Adrenal gland (tissue), 9 donors: ENCODE measurements at regions not wholly inside any gene's neighbourhood (a gene's known extent, or its start where the extent isn't known, plus 50 kb on each side); places are given as distances from the start of the nearest gene placed in this dataset.

ENCODE experiments used
- DNase-seq, 7 donors: peaks; one replicate each; pipeline ENCODE4 v3.0.0-alpha.2; 2019 to 2020
- H3K27ac ChIP-seq, 5 donors: fragments of 200-600 bp; sonication (generic) in 4 of 5; 1 replicate in 3 of 5; 2 replicates in 2 of 5; pipeline versions ENCODE4 v1.5.1 to v1.8.0; 2016 to 2020; ENCODE audit warnings: mild to moderate bottlenecking in 1 of 5
- H3K27me3 ChIP-seq: fragments of 200-600 bp; 2 replicates; pipeline ENCODE4 v1.8.0; 2021
- H3K36me3 ChIP-seq, 2 donors: fragments of 200-600 bp; replicated peaks in 1 of 2; 1 replicate in 1 of 2; 2 replicates in 1 of 2; pipeline versions ENCODE4 v1.5.1 to v1.8.0; 2018 to 2022
- H3K4me1 ChIP-seq, 2 donors: fragments of 200-600 bp; replicated peaks in 1 of 2; 1 replicate in 1 of 2; 2 replicates in 1 of 2; pipeline versions ENCODE4 v1.5.1 to v1.8.0; 2018 to 2021
- H3K4me3 ChIP-seq, 4 donors: fragments of 200-600 bp; sonication (generic) in 3 of 4; one replicate each; pipeline ENCODE4 v1.5.1; 2016 to 2018
- H3K9me3 ChIP-seq, 3 donors: fragments of 200-600 bp; sonication (generic) in 1 of 3; replicated peaks in 1 of 3; 1 replicate in 2 of 3; 2 replicates in 1 of 3; pipeline versions ENCODE4 v1.5.1 to v1.8.0; 2016 to 2021
- POLR2A ChIP-seq, 2 donors: fragments of 450-650 bp; IDR thresholded peaks; one replicate each; pipeline ENCODE4 v1.6.1; 2017; ENCODE audit warnings: antibody characterized with exemption in 2 of 2, mild to moderate bottlenecking in 2 of 2, moderate library complexity in 1 of 2
- WGBS, 4 donors: extraction: QIAGEN DNeasy Blood & Tissue Kit in 2 of 4; methylation state at CpG; one replicate each; pipeline versions ENCODE4 v1.1.5 to v1.1.7; 2013 to 2017; 5-methylcytosine and 5-hydroxymethylcytosine counted together
- intact Hi-C, 2 donors: fragments of 100-400 bp; cut with DNase I; formaldehyde crosslinking; loops; one replicate each; pipeline versions ENCODE4 v1.14.1 to v1.15.0; 2022 to 2023
- TF ChIP-seq, protein P1 (sequence below), 6 experiments: fragments of 450-650 bp in 4 of 6; fragments of 200-600 bp in 2 of 6; sonication (generic) in 1 of 6; IDR thresholded peaks; 1 replicate in 5 of 6; 2 replicates in 1 of 6; pipeline versions ENCODE4 v1.5.1 to v1.8.0; 2016 to 2021; ENCODE audit warnings: antibody characterized with exemption in 6 of 6, mild to moderate bottlenecking in 2 of 6, moderate library complexity in 1 of 6
- donor health status: healthy with polysubstance abuse.
- donor health status: Bipolar disorder and iron deficiency.
- donor health status: DM: yes; HTN: yes; CAD: no.
- donor health status: DM: no; HTN: no; CAD: no.
- donor health status: DM: no; HTN: no; CAD: no.

DNA sequence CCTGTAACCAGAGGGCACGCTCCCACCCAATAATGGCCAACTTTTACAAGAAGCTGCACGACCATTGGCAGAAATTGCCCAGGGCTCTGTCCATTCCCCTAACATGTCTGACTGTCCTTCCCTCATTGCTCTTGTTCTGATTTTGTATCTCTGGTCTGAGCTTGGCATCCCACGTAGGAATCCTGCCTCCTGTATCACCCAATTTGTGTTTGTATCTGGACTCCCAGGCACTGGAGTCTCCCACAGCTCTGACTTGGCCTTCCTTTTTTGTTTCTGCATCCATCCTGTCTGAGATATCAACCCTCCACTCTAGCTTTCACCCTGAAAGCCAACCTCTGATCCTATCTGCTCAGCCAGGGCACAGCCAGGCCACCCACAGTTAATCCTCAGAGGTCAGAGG is 259.8 kb downstream of the FBXO15 start:
- Histone ChIP-seq H3K36me3 (no peaks in the 10 kb centered on the region), H3K27ac (no peak overlapping the region), H3K4me3 (no peak overlapping the region), H3K9me3 (no peaks in the 10 kb centered on the region), H3K27me3 (no peaks in the 10 kb centered on the region), H3K4me1 (no peaks in the 10 kb centered on the region)
- 69 to 83% (median 79%) methylated on average over 3 of the region's 3 CpGs for WGBS, 4 donors
- intact Hi-C loops, result no loop called here
- no peak for DNase-seq
- TF ChIP-seq, protein P1, sequence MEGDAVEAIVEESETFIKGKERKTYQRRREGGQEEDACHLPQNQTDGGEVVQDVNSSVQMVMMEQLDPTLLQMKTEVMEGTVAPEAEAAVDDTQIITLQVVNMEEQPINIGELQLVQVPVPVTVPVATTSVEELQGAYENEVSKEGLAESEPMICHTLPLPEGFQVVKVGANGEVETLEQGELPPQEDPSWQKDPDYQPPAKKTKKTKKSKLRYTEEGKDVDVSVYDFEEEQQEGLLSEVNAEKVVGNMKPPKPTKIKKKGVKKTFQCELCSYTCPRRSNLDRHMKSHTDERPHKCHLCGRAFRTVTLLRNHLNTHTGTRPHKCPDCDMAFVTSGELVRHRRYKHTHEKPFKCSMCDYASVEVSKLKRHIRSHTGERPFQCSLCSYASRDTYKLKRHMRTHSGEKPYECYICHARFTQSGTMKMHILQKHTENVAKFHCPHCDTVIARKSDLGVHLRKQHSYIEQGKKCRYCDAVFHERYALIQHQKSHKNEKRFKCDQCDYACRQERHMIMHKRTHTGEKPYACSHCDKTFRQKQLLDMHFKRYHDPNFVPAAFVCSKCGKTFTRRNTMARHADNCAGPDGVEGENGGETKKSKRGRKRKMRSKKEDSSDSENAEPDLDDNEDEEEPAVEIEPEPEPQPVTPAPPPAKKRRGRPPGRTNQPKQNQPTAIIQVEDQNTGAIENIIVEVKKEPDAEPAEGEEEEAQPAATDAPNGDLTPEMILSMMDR (IDR thresholded peaks at IDR 0.05), result no peak
- TF ChIP-seq POLR2A (IDR thresholded peaks at IDR 0.05), result no peak

DNA sequence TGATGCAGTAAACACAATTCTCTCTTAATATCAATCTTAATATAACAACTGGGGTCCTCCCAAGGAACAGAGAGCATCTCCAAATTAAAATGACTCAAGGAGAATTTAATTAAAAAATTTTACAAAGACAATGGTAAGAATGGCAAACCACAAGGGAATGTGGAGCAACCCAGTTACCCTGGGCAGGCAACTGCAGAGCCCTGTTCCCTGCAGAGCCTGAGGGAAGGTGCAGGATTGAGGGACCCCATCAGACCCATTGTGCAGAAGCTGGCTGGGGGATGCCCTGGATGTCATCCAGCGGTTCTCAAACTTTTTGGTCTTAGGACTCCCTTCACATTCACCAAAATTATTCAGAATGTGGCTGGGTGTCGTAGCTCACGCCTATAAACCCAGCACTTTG is 262.8 kb downstream of the FBXO15 start:
- H3K9me3 ChIP-seq, result no peaks in the 10 kb centered on the region
- no peak for TF ChIP-seq POLR2A (IDR thresholded peaks at IDR 0.05)
- TF ChIP-seq, protein P1 (IDR thresholded peaks at IDR 0.05), result no peak
- 86 to 100% (median 87%) methylated on average over 3 of the region's 3 CpGs for WGBS, 4 donors
- no peaks in the 10 kb centered on the region for H3K36me3 ChIP-seq
- no peak overlapping the region for H3K27ac ChIP-seq
- H3K4me3 ChIP-seq, result no peak overlapping the region
- H3K4me1 ChIP-seq, result no peaks in the 10 kb centered on the region
- no peaks in the 10 kb centered on the region for H3K27me3 ChIP-seq
- no peak for DNase-seq
- intact Hi-C loops, result no loop called here

DNA sequence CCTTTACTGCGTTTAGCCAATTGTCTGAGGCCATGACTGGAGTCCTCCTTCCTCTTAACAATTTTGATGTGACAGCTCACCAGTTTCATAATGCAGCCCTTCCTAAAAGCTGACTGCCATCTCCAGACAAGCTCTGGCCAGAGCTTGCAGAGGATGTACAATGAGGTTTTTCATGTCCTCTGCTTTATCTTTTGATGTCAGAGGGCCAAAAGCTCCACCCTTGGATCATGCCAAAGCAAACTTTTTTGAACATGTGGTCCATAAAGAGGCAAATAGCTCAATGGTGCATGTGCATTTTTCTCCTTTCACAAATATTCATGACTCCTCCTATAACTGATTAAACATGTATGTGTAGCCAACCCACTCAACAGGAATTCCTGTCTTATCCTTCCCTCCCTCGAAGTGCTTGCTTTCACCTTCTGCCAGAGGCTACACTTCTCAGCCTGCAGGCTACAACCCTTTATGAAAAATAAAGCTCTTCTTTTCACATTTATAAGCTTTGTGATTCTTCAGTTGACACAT is 266.2 kb downstream of the FBXO15 start:
- Histone ChIP-seq H3K4me3 (no peak overlapping the region), H3K27ac (no peak overlapping the region), H3K27me3 (no peaks in the 10 kb centered on the region), H3K4me1 (no peaks in the 10 kb centered on the region), H3K9me3 (no peaks in the 10 kb centered on the region), H3K36me3 (no peaks in the 10 kb centered on the region)
- intact Hi-C loops, result no loop called here
- no peak for DNase-seq
- no peak for TF ChIP-seq POLR2A (IDR thresholded peaks at IDR 0.05)
- TF ChIP-seq, protein P1 (IDR thresholded peaks at IDR 0.05), result no peak
- 55 to 70% (median 60%) methylated on average over 2 of the region's 2 CpGs for WGBS, 4 donors

DNA sequence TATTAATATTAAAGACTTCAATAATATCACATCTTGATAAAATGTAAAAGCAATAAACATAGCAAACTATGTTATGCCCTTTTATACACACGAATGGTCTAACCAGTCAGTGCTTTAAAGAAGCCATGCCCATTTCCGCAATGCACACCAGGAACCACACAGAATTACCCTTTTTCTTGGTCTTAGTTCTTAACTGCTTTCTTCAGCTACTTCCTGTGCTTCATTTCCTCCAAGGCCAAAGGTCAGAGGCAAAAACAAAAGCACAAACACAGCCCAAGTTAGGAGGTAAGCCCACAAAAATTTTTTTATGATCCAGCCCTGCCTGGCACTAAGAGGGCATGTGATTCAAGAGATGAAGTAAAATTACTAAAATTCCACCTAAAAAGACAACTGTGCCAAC is 267.2 kb downstream of the FBXO15 start:
- WGBS, 4 donors, result 64 to 74% (median 67%) methylated on average over 2 of the region's 2 CpGs
- no peak for DNase-seq
- H3K4me1 ChIP-seq, result no peaks in the 10 kb centered on the region
- H3K36me3 ChIP-seq, result no peaks in the 10 kb centered on the region
- no peak overlapping the region for H3K27ac ChIP-seq
- TF ChIP-seq, protein P1 (IDR thresholded peaks at IDR 0.05), result no peak
- TF ChIP-seq POLR2A (IDR thresholded peaks at IDR 0.05), result no peak
- H3K9me3 ChIP-seq, result no peaks in the 10 kb centered on the region
- H3K27me3 ChIP-seq, result no peaks in the 10 kb centered on the region
- H3K4me3 ChIP-seq, result no peak overlapping the region
- intact Hi-C loops, result no loop called here
